Liver (tissue), 8 donors: ENCODE measurements at regions not wholly inside any gene's neighbourhood (a gene's known extent, or its start where the extent isn't known, plus 50 kb on each side); places are given as distances from the start of the nearest gene placed in this dataset.

Experiments
- DNase-seq: peaks from one replicate; pipeline ENCODE4 v3.0.0-alpha.2; 2017; ENCODE audit warnings: low spot score
- H3K27ac ChIP-seq, 2 donors: one replicate each; pipeline ENCODE4 v1.7.0; 2013; ENCODE audit warnings: inconsistent platforms in 2 of 2, low read length in 2 of 2, control low read depth in 1 of 2, low read depth in 1 of 2, mild to moderate bottlenecking in 1 of 2
- H3K27me3 ChIP-seq, 4 donors: one replicate each; pipeline versions ENCODE4 v1.6.1 to v1.7.0; 2013; ENCODE audit warnings: low read length in 3 of 4, inconsistent platforms in 1 of 4, mild to moderate bottlenecking in 1 of 4, moderate library complexity in 1 of 4; ENCODE audit not compliant: control insufficient read depth in 4 of 4, insufficient read depth in 4 of 4
- H3K36me3 ChIP-seq, 4 donors: one replicate each; pipeline versions ENCODE4 v1.6.1 to v1.7.0; 2013; ENCODE audit warnings: low read length in 3 of 4, mild to moderate bottlenecking in 3 of 4, low read depth in 1 of 4, moderate library complexity in 1 of 4; ENCODE audit not compliant: control insufficient read depth in 4 of 4, insufficient read depth in 3 of 4
- H3K4me1 ChIP-seq, 4 donors: one replicate each; pipeline versions ENCODE4 v1.6.1 to v1.7.0; 2013; ENCODE audit warnings: low read length in 3 of 4, mild to moderate bottlenecking in 3 of 4, moderate library complexity in 1 of 4; ENCODE audit not compliant: control insufficient read depth in 4 of 4, insufficient read depth in 4 of 4
- H3K4me3 ChIP-seq, 3 donors: one replicate each; pipeline versions ENCODE4 v1.6.1 to v1.7.0; 2013; ENCODE audit warnings: low read length in 3 of 3, control low read depth in 1 of 3, low read depth in 1 of 3, mild to moderate bottlenecking in 1 of 3
- H3K9ac ChIP-seq, 2 donors: one replicate each; pipeline ENCODE4 v1.7.0; 2013; ENCODE audit warnings: low read length in 2 of 2, mild to moderate bottlenecking in 2 of 2, moderate library complexity in 2 of 2, control low read depth in 1 of 2, low read depth in 1 of 2
- H3K9me3 ChIP-seq, 4 donors: one replicate each; pipeline versions ENCODE4 v1.6.1 to v1.7.0; 2013; ENCODE audit warnings: low read length in 3 of 4; ENCODE audit not compliant: control insufficient read depth in 4 of 4
- EGR1 ChIP-seq, 2 donors: IDR thresholded peaks; 2 replicates each; pipeline ENCODE4 v1.6.1; 2016 to 2018; ENCODE audit warnings: antibody characterized with exemption in 2 of 2, low read depth in 2 of 2
- FOXA1 ChIP-seq: IDR thresholded peaks from 2 replicates; pipeline ENCODE4 v1.6.1; 2016; ENCODE audit warnings: antibody characterized with exemption
- FOXA2 ChIP-seq: IDR thresholded peaks from 2 replicates; pipeline ENCODE4 v1.6.1; 2016; ENCODE audit warnings: antibody characterized with exemption
- GABPA ChIP-seq, 2 donors: IDR thresholded peaks in 1 of 2; conservative IDR thresholded peaks in 1 of 2; 2 replicates each; pipeline ENCODE4 v1.6.1; 2016; ENCODE audit warnings: antibody characterized with exemption in 2 of 2, mild to moderate bottlenecking in 1 of 2, moderate library complexity in 1 of 2
- HNF4A ChIP-seq, 2 donors: conservative IDR thresholded peaks; 2 replicates each; pipeline ENCODE4 v1.6.1; 2016; ENCODE audit warnings: antibody characterized with exemption in 2 of 2, mild to moderate bottlenecking in 2 of 2
- HNF4G ChIP-seq: IDR thresholded peaks from 2 replicates; pipeline ENCODE4 v1.6.1; 2016; ENCODE audit warnings: antibody characterized with exemption
- JUND ChIP-seq, 2 donors: IDR thresholded peaks; 2 replicates each; pipeline ENCODE4 v1.6.1; 2016; ENCODE audit warnings: antibody characterized with exemption in 2 of 2
- MAX ChIP-seq: IDR thresholded peaks from 2 replicates; pipeline ENCODE4 v1.6.1; 2016; ENCODE audit warnings: antibody characterized with exemption
- NR2F2 ChIP-seq: IDR thresholded peaks from 2 replicates; pipeline ENCODE4 v1.6.1; 2016; ENCODE audit warnings: antibody characterized with exemption
- RAD21 ChIP-seq, 2 donors: IDR thresholded peaks; 2 replicates each; pipeline ENCODE4 v1.6.1; 2016; ENCODE audit warnings: antibody characterized with exemption in 2 of 2, mild to moderate bottlenecking in 2 of 2
- RXRA ChIP-seq, 2 donors: IDR thresholded peaks; 2 replicates each; pipeline ENCODE4 v1.6.1; 2017 to 2018; ENCODE audit warnings: antibody characterized with exemption in 2 of 2, mild to moderate bottlenecking in 1 of 2
- SP1 ChIP-seq: IDR thresholded peaks from 2 replicates; pipeline ENCODE4 v1.6.1; 2018; ENCODE audit warnings: antibody characterized with exemption, mild to moderate bottlenecking
- TAF1 ChIP-seq: conservative IDR thresholded peaks from 2 replicates; pipeline ENCODE4 v1.6.1; 2016; ENCODE audit warnings: antibody characterized with exemption, mild to moderate bottlenecking
- YY1 ChIP-seq: IDR thresholded peaks from 2 replicates; pipeline ENCODE4 v1.6.1; 2016; ENCODE audit warnings: antibody characterized with exemption, mild to moderate bottlenecking
- ZBTB33 ChIP-seq: IDR thresholded peaks from 2 replicates; pipeline ENCODE4 v1.6.1; 2016; ENCODE audit warnings: antibody characterized with exemption
- WGBS: extraction: QIAGEN DNeasy Blood & Tissue Kit; methylation state at CpG from one replicate; pipeline ENCODE4 v1.1.7; 2013; 5-methylcytosine and 5-hydroxymethylcytosine counted together
- TF ChIP-seq, protein P1 (sequence below): IDR thresholded peaks from 2 replicates; pipeline ENCODE4 v1.6.1; 2016; ENCODE audit warnings: antibody characterized with exemption, mild to moderate bottlenecking
- TF ChIP-seq, protein P2 (sequence below): fragments of 150-350 bp; IDR thresholded peaks from 2 replicates; pipeline ENCODE4 v1.5.1; 2017; ENCODE audit warnings: improper control_type of control experiment, low read depth, low read length; ENCODE audit not compliant: missing input control
- TF ChIP-seq, protein P3 (sequence below): IDR thresholded peaks from 2 replicates; pipeline ENCODE4 v1.6.1; 2016; ENCODE audit warnings: antibody characterized with exemption
- donor health status: healthy.
- donor health status: healthy.
- donor health status: healthy.
- donor health status: healthy.
- donor health status: healthy.

GRCh38 chr14:52121441-52121840 is 52.6 kb upstream of the NID2 start:
- 89% methylated on average over 5 of the region's 5 CpGs for WGBS
- no peaks in the 10 kb centered on the region for H3K4me1 ChIP-seq
- no peak for DNase-seq
- H3K4me3 ChIP-seq = no peak overlapping the region
- H3K9me3 ChIP-seq = no peaks in the 10 kb centered on the region
- H3K27ac ChIP-seq = no peak overlapping the region
- no peak overlapping the region for H3K9ac ChIP-seq
- TF ChIP-seq FOXA2 (no peak), RAD21 (IDR thresholded peaks at IDR 0.05) (no peak), EGR1 (IDR thresholded peaks at IDR 0.05; ENCODE audit: low read depth in 2 of 2) (no peak), NR2F2 (no peak), JUND (IDR thresholded peaks at IDR 0.05) (no peak), MAX (no peak), YY1 (no peak), TAF1 (no peak), SP1 (no peak), GABPA (IDR thresholded peaks at IDR 0.05 in 1 of 2, conservative IDR thresholded peaks at IDR 0.05 in 1 of 2) (no peak), HNF4A (conservative IDR thresholded peaks at IDR 0.05) (no peak), FOXA1 (no peak), RXRA (IDR thresholded peaks at IDR 0.05) (no peak), HNF4G (no peak)
- TF ChIP-seq, protein P1, sequence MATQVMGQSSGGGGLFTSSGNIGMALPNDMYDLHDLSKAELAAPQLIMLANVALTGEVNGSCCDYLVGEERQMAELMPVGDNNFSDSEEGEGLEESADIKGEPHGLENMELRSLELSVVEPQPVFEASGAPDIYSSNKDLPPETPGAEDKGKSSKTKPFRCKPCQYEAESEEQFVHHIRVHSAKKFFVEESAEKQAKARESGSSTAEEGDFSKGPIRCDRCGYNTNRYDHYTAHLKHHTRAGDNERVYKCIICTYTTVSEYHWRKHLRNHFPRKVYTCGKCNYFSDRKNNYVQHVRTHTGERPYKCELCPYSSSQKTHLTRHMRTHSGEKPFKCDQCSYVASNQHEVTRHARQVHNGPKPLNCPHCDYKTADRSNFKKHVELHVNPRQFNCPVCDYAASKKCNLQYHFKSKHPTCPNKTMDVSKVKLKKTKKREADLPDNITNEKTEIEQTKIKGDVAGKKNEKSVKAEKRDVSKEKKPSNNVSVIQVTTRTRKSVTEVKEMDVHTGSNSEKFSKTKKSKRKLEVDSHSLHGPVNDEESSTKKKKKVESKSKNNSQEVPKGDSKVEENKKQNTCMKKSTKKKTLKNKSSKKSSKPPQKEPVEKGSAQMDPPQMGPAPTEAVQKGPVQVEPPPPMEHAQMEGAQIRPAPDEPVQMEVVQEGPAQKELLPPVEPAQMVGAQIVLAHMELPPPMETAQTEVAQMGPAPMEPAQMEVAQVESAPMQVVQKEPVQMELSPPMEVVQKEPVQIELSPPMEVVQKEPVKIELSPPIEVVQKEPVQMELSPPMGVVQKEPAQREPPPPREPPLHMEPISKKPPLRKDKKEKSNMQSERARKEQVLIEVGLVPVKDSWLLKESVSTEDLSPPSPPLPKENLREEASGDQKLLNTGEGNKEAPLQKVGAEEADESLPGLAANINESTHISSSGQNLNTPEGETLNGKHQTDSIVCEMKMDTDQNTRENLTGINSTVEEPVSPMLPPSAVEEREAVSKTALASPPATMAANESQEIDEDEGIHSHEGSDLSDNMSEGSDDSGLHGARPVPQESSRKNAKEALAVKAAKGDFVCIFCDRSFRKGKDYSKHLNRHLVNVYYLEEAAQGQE = no peak
- TF ChIP-seq, protein P2, sequence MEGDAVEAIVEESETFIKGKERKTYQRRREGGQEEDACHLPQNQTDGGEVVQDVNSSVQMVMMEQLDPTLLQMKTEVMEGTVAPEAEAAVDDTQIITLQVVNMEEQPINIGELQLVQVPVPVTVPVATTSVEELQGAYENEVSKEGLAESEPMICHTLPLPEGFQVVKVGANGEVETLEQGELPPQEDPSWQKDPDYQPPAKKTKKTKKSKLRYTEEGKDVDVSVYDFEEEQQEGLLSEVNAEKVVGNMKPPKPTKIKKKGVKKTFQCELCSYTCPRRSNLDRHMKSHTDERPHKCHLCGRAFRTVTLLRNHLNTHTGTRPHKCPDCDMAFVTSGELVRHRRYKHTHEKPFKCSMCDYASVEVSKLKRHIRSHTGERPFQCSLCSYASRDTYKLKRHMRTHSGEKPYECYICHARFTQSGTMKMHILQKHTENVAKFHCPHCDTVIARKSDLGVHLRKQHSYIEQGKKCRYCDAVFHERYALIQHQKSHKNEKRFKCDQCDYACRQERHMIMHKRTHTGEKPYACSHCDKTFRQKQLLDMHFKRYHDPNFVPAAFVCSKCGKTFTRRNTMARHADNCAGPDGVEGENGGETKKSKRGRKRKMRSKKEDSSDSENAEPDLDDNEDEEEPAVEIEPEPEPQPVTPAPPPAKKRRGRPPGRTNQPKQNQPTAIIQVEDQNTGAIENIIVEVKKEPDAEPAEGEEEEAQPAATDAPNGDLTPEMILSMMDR = no peak
- TF ChIP-seq, protein P3, sequence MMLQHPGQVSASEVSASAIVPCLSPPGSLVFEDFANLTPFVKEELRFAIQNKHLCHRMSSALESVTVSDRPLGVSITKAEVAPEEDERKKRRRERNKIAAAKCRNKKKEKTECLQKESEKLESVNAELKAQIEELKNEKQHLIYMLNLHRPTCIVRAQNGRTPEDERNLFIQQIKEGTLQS = no peak
- no peaks in the 10 kb centered on the region for H3K36me3 ChIP-seq
- peaks cover 0 to 6% (median 0%) of the 10 kb centered on the region in 4 donors for H3K27me3 ChIP-seq

DNA sequence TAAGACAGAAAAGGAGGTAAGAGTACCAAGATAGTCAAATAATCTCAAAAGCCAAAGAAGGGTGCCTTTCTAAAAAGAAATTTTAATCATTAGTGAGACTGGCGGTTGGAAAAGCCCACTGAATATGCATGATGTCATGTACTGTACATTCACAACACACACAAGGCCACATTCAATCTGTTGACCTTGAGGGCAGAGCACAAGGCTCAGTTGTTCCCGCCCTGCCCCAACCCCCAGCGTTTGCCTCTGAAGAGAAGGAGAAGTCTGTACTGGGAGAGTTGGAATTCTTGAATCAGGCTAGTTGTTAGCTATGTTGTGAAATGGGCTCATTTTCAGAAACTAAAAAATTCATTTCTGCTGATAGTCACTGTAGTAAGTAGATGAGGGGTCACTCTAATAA is 50.2 kb upstream of the NID2 start:
- H3K4me1 ChIP-seq = no peaks in the 10 kb centered on the region
- no peak for DNase-seq
- WGBS = 60% methylated on average over 3 of the region's 3 CpGs
- H3K9me3 ChIP-seq = no peaks in the 10 kb centered on the region
- no peak overlapping the region for H3K27ac ChIP-seq
- H3K36me3 ChIP-seq = no peaks in the 10 kb centered on the region
- H3K27me3 ChIP-seq = peaks cover 0 to 3% (median 0%) of the 10 kb centered on the region in 4 donors
- H3K9ac ChIP-seq = no peak overlapping the region
- no peak overlapping the region for H3K4me3 ChIP-seq
- TF ChIP-seq RAD21 (IDR thresholded peaks at IDR 0.05) = no peak
- TF ChIP-seq TAF1 = no peak
- TF ChIP-seq YY1 = no peak
- TF ChIP-seq EGR1 (IDR thresholded peaks at IDR 0.05; ENCODE audit: low read depth in 2 of 2) = no peak
- TF ChIP-seq, protein P2 = no peak
- no peak for TF ChIP-seq JUND (IDR thresholded peaks at IDR 0.05)
- TF ChIP-seq FOXA2 = no peak
- no peak for TF ChIP-seq HNF4G
- TF ChIP-seq HNF4A (conservative IDR thresholded peaks at IDR 0.05) = no peak
- no peak for TF ChIP-seq SP1
- no peak for TF ChIP-seq GABPA (IDR thresholded peaks at IDR 0.05 in 1 of 2, conservative IDR thresholded peaks at IDR 0.05 in 1 of 2)
- TF ChIP-seq RXRA (IDR thresholded peaks at IDR 0.05) = no peak
- no peak for TF ChIP-seq ZBTB33
- TF ChIP-seq NR2F2 = no peak
- TF ChIP-seq, protein P1 = no peak
- TF ChIP-seq FOXA1 = no peak
